GM18951 (cell line): ENCODE measurements at regions not wholly inside any gene's neighbourhood (a gene's known extent, or its start where the extent isn't known, plus 50 kb on each side); places are given as distances from the start of the nearest gene placed in this dataset.
"Not testable (repeated sequence)": the region's sequence is repeated elsewhere in the genome, so short reads cannot be mapped to it uniquely, and the experiment has no call there.

Experiments used
- POLR2A ChIP-seq: IDR thresholded peaks from 4 replicates; pipeline ENCODE4 v1.6.1; 2011; ENCODE audit warnings: mild to moderate bottlenecking; ENCODE audit not compliant: insufficient read length, insufficient read depth; ENCODE audit errors: extremely low read depth
- in situ Hi-C: fragments of 300-500 bp; cut with MboI; formaldehyde crosslinking; loops from one replicate; pipeline ENCODE4 v1.12.0; 2022; ENCODE audit warnings: low sequenced_read_pairs, mixed read lengths, inconsistent platforms; ENCODE audit not compliant: unreplicated experiment

DNA sequence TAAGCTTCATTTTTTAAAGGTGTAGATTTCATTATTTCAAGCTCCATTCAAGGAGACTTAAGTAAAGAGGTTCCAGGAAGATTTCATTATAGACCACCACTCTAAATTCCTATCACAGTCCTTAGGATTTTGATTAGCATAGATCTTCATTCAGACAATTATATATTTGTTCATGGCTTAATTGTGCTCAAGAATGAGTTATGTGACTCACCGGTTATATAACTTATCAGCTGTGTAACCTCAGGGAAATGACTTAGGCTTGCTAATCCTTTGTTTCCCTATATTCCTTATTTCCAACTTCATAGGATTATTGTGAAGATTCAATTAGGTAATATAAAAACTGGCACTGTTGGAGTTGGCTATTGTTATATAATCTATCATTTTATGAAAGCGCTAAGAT, 632.8 kb upstream of the SPRY2 start:
- in situ Hi-C loops = no loop called here
- no peak for TF ChIP-seq POLR2A

- in situ Hi-C loops = no loop called here
- TF ChIP-seq POLR2A = no peak
These were observed 632.0 kb upstream of the SPRY2 start for GRCh38 chr13:80972857-80973478.

DNA sequence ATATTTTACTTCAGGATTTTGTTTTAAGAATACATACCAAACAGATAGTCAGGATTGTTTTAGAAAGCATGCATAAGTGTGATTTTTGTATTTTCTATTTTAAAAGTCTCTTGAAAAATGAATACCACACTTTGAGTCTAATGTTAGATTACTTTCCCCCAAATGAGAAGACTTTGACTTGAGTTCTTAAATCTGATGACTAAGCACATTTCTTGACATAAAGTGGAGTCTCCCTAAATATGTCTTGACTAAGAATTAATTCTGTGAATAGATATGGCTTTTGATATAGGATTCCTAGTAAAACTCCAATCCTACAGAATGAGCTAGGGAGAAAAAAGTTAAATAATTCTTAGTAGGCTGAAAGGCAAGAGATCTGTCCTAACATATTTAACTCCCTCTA, 624.2 kb upstream of the SPRY2 start:
- no peak for TF ChIP-seq POLR2A
- in situ Hi-C loops = no loop called here

GRCh38 chr13:80962855-80963254, 621.9 kb upstream of the SPRY2 start:
- TF ChIP-seq POLR2A = no peak
- in situ Hi-C loops = no loop called here

GRCh38 chr13:80962173-80962572, 621.2 kb upstream of the SPRY2 start:
- in situ Hi-C loops = no loop called here
- TF ChIP-seq POLR2A = no peak

DNA sequence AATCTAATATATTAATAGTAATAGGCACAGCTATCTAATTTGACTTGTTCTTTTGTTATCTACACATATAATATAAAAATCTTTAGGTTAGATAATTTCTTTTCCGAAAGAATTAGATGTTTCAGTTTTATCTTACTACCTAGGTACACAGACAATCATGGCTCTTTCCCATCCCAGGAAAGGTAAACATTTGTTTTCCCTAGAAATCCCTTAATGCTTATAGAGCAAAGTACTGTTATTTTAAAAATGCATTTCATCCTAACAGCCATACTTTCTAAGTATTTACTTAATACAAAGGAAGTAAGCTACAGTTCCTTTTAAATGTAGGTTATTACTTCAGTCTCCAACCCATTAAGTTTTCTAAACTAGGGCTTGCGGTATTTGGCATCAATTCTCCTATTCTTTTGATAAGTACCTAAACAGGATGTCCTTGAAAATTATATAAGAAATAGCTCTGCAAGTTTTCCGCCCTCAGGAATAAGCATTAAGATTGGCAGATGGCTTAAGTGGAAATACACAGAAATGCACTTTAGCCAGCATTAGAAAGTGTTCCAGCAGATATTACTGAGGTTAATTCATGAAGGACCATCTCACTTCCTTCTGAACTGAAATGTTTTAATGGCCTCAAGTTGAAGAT, 616.2 kb upstream of the SPRY2 start:
- TF ChIP-seq POLR2A = no peak
- in situ Hi-C loops = no loop called here

DNA sequence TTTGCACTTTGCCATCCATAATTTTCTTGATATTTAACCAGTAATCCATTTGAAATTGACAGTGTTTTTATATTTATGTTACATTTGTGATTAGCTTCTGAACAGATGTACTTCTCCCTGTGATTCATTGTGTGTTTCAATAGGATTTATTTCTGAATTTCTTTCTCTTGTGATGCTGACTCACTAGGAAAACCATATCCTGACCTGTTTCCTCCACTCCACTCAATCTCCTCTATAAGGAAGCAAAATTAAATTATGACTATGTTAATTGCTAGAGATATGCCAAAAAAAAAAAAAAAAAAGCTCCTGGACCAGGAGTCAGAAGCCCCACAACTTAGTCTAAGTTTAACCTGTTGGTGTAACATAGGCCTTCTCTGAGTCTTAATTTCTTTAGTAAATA, 614.6 kb upstream of the SPRY2 start:
- in situ Hi-C loops = no loop called here
- no peak for TF ChIP-seq POLR2A

GRCh38 chr13:80952158-80952557, 611.2 kb upstream of the SPRY2 start:
- in situ Hi-C loops = no loop called here
- no peak for TF ChIP-seq POLR2A

DNA sequence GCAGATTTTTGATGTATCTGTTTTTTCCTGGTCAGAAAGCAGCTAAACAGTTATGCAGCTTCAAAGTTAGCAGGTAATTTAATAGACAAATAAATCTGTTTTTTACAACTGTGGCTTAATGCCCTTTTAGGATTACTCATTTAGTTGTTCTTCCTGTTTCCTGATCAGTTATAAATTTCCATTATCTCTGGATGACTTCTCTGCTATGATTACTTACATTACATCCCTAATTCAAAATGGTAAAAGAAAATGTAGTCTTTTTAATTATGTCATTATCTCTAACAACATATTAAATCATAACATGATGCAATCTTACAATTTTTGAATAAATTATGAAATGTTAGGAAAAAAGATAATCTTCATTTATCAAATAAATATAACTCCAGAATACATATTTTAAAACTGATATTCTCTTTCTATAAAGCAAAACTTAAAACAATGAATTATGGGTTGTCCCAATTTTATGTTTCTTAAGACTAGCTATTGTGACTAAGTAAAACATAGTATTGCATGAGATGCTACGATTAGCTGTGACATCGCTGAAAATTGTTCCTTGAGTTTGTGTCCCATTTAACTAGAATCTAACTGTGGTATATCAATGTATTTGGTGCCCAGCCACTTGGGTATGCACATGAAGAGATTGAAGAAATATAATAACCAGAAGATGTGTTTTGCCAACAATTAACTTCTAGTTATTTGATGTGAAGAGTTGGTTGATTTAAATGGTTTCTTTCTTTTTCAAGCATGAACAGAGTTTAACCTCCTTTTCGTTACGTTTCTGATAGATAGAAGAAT, 605.3 kb upstream of the SPRY2 start:
- in situ Hi-C loops = no loop called here
- no peak for TF ChIP-seq POLR2A

DNA sequence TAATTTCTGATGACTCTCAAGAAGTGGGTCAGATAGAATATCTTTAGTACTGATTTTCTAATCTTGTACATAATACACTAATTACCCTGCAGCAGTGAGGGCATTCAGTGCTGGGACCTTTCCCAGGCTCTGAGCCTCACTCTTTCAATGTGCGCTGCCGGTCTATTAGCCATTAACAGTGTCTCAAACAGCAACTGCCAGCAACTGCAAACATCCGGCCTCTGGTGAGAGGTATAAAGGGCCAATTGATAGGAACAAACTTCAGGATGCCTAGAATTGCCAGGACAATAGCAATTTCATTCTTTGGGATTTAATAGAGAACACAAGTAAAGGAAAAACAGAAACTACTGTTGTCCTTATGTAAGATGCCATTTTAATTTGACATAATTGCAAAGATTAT, 604.4 kb upstream of the SPRY2 start:
- in situ Hi-C loops = no loop called here

DNA sequence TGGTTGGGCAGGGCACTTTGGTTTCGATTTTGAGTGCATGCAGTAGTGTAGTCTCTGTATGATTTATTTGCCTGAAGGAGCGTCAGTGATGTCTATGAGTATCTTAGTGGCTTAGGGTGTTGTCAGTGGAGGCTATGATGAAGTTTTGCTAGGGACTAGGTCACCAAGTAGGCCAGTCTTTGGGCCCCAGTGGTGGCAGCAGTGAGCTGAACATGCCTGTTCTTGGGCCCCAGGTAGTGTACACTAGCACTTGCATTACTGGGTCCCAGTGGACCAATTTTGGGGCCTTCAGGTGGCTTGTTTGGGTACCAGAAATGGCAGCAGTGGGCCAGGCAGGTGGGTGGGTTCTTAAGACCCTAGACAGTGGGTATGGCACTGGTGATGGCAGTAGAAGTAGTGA, 598.7 kb upstream of the SPRY2 start:
- in situ Hi-C loops = no loop called here

More for the DNA sequence above, 604.4 kb upstream of the SPRY2 start:
- TF ChIP-seq POLR2A = no peak

GRCh38 chr13:80931766-80932165, 590.8 kb upstream of the SPRY2 start:
- no peak for TF ChIP-seq POLR2A
- in situ Hi-C loops = no loop called here

More for the DNA sequence above, 598.7 kb upstream of the SPRY2 start:
- TF ChIP-seq POLR2A = no peak

- in situ Hi-C loops = no loop called here
- no peak for TF ChIP-seq POLR2A
These were observed 590.2 kb upstream of the SPRY2 start for GRCh38 chr13:80931118-80931517.

DNA sequence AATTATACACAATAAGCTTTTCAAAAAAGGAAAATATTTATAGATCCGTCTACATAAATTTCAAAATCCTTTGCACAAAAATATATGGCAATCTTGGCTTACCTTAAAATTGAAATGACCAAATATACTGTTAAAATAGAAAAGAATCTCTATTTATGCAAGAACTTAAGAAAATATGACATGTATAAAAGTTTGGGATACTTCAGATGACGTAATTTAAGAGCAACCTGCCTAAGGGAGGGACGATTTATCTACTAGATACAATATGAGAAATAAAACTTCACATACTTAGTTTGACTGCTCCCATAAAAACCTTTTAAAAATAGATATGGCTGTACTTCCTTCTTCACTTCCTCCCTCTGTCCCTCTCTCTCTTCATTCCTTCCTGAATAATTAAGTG, 587.3 kb upstream of the SPRY2 start:
- TF ChIP-seq POLR2A = no peak
- in situ Hi-C loops = no loop called here

- in situ Hi-C loops = not testable (repeated sequence)
These were observed 585.1 kb upstream of the SPRY2 start for GRCh38 chr13:80926024-80926423.
